Neural cell (in vitro differentiated cells): ENCODE measurements at regions not wholly inside any gene's neighbourhood (a gene's known extent, or its start where the extent isn't known, plus 50 kb on each side); places are given as distances from the start of the nearest gene placed in this dataset.

Source experiments
- H2AFZ ChIP-seq: fragments of 200-600, 300-800 bp; sonication (generic), shearing (Covaris generic); 2 replicates; pipeline ENCODE4 v1.6.0; 2014; ENCODE audit warnings: low read depth, mild to moderate bottlenecking, antibody characterized with exemption, low read length, moderate library complexity
- H3F3A ChIP-seq: fragments of 200-600 bp; shearing (Covaris generic); 2 replicates; pipeline ENCODE4 v1.6.1; 2016; ENCODE audit warnings: mild to moderate bottlenecking, moderate library complexity, mixed read lengths, antibody characterized with exemption, low read length; ENCODE audit not compliant: insufficient read depth, poor library complexity, severe bottlenecking
- H3K27ac ChIP-seq: fragments of 200-600, 300-800 bp; sonication (generic), shearing (Covaris generic); 2 replicates; pipeline ENCODE4 v1.5.1; 2014; ENCODE audit warnings: mild to moderate bottlenecking, low read length, moderate library complexity
- H3K27me3 ChIP-seq: fragments of 300-800, 200-600 bp; sonication (generic), shearing (Covaris generic); 2 replicates; pipeline ENCODE4 v1.6.0; 2014; ENCODE audit warnings: mild to moderate bottlenecking, low read depth, low read length, moderate library complexity; ENCODE audit not compliant: insufficient read depth
- H3K36me3 ChIP-seq: fragments of 300-800, 200-600 bp; sonication (generic), shearing (Covaris generic); 2 replicates; pipeline ENCODE4 v1.5.1; 2014; ENCODE audit warnings: mild to moderate bottlenecking, antibody characterized with exemption, low read length, moderate library complexity; ENCODE audit not compliant: insufficient read depth
- H3K4me2 ChIP-seq: fragments of 300-800, 200-600 bp; sonication (generic), shearing (Covaris generic); 2 replicates; pipeline ENCODE4 v1.6.0; 2014; ENCODE audit warnings: mild to moderate bottlenecking, low read length
- H3K4me3 ChIP-seq: fragments of 300-800, 200-600 bp; sonication (generic), shearing (Covaris generic); 2 replicates; pipeline ENCODE4 v1.5.1; 2014; ENCODE audit warnings: mild to moderate bottlenecking, low read length, moderate library complexity
- H3K79me2 ChIP-seq: fragments of 200-600 bp; shearing (Covaris generic); replicated peaks from 2 replicates; pipeline ENCODE4 v1.6.0; 2014; ENCODE audit warnings: mild to moderate bottlenecking, low read length, moderate library complexity; ENCODE audit not compliant: insufficient read depth
- H3K9ac ChIP-seq: fragments of 300-800, 200-600 bp; sonication (generic), shearing (Covaris generic); 2 replicates; pipeline ENCODE4 v1.6.1; 2016; ENCODE audit warnings: mild to moderate bottlenecking, low read length, mixed read lengths
- H3K9me2 ChIP-seq: fragments of 200-600 bp; shearing (Covaris generic); 2 replicates; pipeline ENCODE4 v1.6.1; 2016; ENCODE audit warnings: mild to moderate bottlenecking, low read length, mixed read lengths; ENCODE audit not compliant: insufficient read depth
- H3K9me3 ChIP-seq: fragments of 200-600, 300-800 bp; sonication (generic), shearing (Covaris generic); 2 replicates; pipeline ENCODE4 v1.6.1; 2016; ENCODE audit warnings: mild to moderate bottlenecking, mixed run types, low read length, moderate library complexity, mixed read lengths
- H4K20me1 ChIP-seq: fragments of 200-600 bp; shearing (Covaris generic); 2 replicates; pipeline ENCODE4 v1.6.1; 2016; ENCODE audit warnings: mild to moderate bottlenecking, mixed run types; ENCODE audit not compliant: insufficient read depth
- EP300 ChIP-seq: fragments of 450-650 bp; conservative IDR thresholded peaks from 2 replicates; pipeline ENCODE4 v1.6.1; 2014; ENCODE audit warnings: antibody characterized with exemption, mild to moderate bottlenecking, moderate library complexity; ENCODE audit not compliant: poor library complexity, severe bottlenecking
- EZH2 ChIP-seq: fragments of 200-600, 300-800 bp; shearing (Covaris generic), sonication (generic); IDR thresholded peaks from 2 replicates; pipeline ENCODE4 v1.6.1; 2014; ENCODE audit warnings: antibody characterized with exemption, low read length, borderline replicate concordance, mild to moderate bottlenecking; ENCODE audit not compliant: insufficient read depth, poor library complexity, severe bottlenecking
- MXI1 ChIP-seq: fragments of 450-650 bp; conservative IDR thresholded peaks from 2 replicates; pipeline ENCODE4 v1.6.1; 2014; ENCODE audit warnings: antibody characterized with exemption, mild to moderate bottlenecking; ENCODE audit not compliant: poor library complexity, severe bottlenecking
- POLR2AphosphoS5 ChIP-seq: IDR thresholded peaks from 2 replicates; pipeline ENCODE4 v1.6.1; 2012
- RAD21 ChIP-seq: fragments of 450-650 bp; conservative IDR thresholded peaks from 2 replicates; pipeline ENCODE4 v1.6.1; 2014; ENCODE audit warnings: antibody characterized with exemption, mild to moderate bottlenecking, moderate library complexity
- SMC3 ChIP-seq: fragments of 450-650 bp; conservative IDR thresholded peaks from 2 replicates; pipeline ENCODE4 v1.6.1; 2014; ENCODE audit warnings: antibody characterized with exemption, mild to moderate bottlenecking, moderate library complexity; ENCODE audit not compliant: poor library complexity
- TAF1 ChIP-seq: IDR thresholded peaks from 2 replicates; pipeline ENCODE4 v1.6.1; 2012; ENCODE audit warnings: low read depth
- TF ChIP-seq, protein P1 (sequence below): IDR thresholded peaks from 2 replicates; pipeline ENCODE4 v1.6.1; 2012; ENCODE audit warnings: borderline replicate concordance
- TF ChIP-seq, protein P2 (sequence below): fragments of 450-650 bp; IDR thresholded peaks from 2 replicates; pipeline ENCODE4 v1.5.1; 2014; ENCODE audit warnings: antibody characterized with exemption, mild to moderate bottlenecking, moderate library complexity; ENCODE audit not compliant: poor library complexity, severe bottlenecking

DNA sequence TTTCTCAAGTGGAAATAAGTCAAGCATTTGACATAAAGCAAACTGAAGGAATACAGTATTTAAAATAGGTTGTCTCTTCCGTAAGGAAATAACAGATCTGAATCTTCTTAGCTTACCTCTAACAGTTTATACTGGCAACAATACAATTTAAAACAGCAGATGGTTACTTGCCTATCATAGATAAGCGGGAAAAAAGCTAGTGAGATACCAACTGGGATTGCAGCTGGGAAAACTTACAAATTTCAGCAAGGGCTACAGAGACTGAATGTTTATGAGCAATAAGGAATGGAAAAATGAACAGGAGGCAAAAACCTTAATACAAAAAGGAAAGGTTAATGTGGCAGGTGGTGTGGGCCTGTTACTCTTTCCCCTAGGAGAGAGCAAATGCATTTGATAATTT is 220.0 kb downstream of the RASSF9 start:
- Histone ChIP-seq H3K9me2 (no peaks in the 10 kb centered on the region), H4K20me1 (no peaks in the 10 kb centered on the region), H3K27ac (no peak overlapping the region), H3K9ac (no peak overlapping the region), H3K9me3 (no peaks in the 10 kb centered on the region), H3K36me3 (no peaks in the 10 kb centered on the region), H3K4me2 (no peak overlapping the region), H3K27me3 (no peaks in the 10 kb centered on the region), H3F3A (no peaks in the 10 kb centered on the region), H3K4me3 (no peak overlapping the region), H3K79me2 (no peaks in the 10 kb centered on the region), H2AFZ (no peak overlapping the region)
- TF ChIP-seq, protein P1, sequence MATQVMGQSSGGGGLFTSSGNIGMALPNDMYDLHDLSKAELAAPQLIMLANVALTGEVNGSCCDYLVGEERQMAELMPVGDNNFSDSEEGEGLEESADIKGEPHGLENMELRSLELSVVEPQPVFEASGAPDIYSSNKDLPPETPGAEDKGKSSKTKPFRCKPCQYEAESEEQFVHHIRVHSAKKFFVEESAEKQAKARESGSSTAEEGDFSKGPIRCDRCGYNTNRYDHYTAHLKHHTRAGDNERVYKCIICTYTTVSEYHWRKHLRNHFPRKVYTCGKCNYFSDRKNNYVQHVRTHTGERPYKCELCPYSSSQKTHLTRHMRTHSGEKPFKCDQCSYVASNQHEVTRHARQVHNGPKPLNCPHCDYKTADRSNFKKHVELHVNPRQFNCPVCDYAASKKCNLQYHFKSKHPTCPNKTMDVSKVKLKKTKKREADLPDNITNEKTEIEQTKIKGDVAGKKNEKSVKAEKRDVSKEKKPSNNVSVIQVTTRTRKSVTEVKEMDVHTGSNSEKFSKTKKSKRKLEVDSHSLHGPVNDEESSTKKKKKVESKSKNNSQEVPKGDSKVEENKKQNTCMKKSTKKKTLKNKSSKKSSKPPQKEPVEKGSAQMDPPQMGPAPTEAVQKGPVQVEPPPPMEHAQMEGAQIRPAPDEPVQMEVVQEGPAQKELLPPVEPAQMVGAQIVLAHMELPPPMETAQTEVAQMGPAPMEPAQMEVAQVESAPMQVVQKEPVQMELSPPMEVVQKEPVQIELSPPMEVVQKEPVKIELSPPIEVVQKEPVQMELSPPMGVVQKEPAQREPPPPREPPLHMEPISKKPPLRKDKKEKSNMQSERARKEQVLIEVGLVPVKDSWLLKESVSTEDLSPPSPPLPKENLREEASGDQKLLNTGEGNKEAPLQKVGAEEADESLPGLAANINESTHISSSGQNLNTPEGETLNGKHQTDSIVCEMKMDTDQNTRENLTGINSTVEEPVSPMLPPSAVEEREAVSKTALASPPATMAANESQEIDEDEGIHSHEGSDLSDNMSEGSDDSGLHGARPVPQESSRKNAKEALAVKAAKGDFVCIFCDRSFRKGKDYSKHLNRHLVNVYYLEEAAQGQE: no peak
- TF ChIP-seq EZH2 (no peak), POLR2AphosphoS5 (no peak), TAF1 (no peak), RAD21 (no peak), EP300 (no peak), MXI1 (no peak), SMC3 (no peak)
- TF ChIP-seq, protein P2, sequence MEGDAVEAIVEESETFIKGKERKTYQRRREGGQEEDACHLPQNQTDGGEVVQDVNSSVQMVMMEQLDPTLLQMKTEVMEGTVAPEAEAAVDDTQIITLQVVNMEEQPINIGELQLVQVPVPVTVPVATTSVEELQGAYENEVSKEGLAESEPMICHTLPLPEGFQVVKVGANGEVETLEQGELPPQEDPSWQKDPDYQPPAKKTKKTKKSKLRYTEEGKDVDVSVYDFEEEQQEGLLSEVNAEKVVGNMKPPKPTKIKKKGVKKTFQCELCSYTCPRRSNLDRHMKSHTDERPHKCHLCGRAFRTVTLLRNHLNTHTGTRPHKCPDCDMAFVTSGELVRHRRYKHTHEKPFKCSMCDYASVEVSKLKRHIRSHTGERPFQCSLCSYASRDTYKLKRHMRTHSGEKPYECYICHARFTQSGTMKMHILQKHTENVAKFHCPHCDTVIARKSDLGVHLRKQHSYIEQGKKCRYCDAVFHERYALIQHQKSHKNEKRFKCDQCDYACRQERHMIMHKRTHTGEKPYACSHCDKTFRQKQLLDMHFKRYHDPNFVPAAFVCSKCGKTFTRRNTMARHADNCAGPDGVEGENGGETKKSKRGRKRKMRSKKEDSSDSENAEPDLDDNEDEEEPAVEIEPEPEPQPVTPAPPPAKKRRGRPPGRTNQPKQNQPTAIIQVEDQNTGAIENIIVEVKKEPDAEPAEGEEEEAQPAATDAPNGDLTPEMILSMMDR: no peak

DNA sequence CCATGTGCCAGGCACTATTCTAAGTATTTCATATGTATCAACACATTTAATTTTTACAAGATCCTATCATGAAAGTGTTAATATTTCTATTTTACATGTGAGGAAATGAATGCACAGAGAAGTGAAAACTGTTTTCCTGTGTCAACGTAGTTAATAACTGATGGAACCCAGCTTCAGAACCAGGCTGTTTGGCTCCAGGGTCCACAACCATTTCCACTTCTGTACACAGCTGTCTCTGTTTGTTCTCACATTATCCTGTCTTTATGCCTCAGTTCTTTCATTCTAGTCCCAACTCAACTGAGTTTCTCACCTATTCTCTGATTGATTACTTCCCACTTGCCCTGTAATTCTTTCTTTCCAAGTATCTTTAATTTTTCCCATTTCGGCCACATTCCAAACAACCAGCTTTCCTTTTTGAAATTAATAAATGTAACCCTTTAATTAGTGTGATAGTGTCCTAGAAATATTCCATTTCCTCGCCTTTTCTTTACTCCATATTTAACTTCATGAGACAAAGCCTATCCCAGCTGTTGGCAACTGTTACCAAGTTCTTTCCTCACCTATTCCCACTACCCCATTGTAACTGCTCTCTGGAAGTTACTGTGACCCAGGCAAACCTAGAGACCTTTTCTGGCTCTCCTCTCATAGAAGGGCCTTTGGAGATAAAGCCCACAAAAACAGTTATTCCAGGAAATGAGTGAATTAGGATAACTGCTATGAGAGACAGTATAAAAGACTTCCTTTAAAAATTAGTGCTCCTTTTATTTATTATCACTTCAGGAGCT is 218.7 kb downstream of the RASSF9 start:
- Histone ChIP-seq H3K9ac (no peak overlapping the region), H3K27me3 (no peaks in the 10 kb centered on the region), H4K20me1 (no peaks in the 10 kb centered on the region), H3K9me3 (no peaks in the 10 kb centered on the region), H3K27ac (no peak overlapping the region), H3K4me2 (no peak overlapping the region), H3K9me2 (no peaks in the 10 kb centered on the region), H3K4me3 (no peak overlapping the region), H3K79me2 (no peaks in the 10 kb centered on the region), H3F3A (no peaks in the 10 kb centered on the region), H3K36me3 (no peaks in the 10 kb centered on the region), H2AFZ (no peak overlapping the region)
- no peak for TF ChIP-seq MXI1
- TF ChIP-seq SMC3: no peak
- no peak for TF ChIP-seq POLR2AphosphoS5
- TF ChIP-seq, protein P2: no peak
- TF ChIP-seq TAF1: no peak
- no peak for TF ChIP-seq EP300
